Right lobe of liver (tissue), 4 donors: ENCODE measurements at regions not wholly inside any gene's neighbourhood (a gene's known extent, or its start where the extent isn't known, plus 50 kb on each side); places are given as distances from the start of the nearest gene placed in this dataset.

ENCODE experiments used
- POLR2A ChIP-seq: fragments of 450-650 bp; IDR thresholded peaks from one replicate; pipeline ENCODE4 v1.6.1; 2017; ENCODE audit warnings: antibody characterized with exemption, mild to moderate bottlenecking
- TF ChIP-seq, protein P1 (sequence below), 4 donors: fragments of 200-600 bp in 3 of 4; fragments of 450-650 bp in 1 of 4; IDR thresholded peaks; one replicate each; pipeline versions ENCODE4 v1.5.1 to v1.8.0; 2016 to 2022; ENCODE audit warnings: antibody characterized with exemption in 4 of 4, mild to moderate bottlenecking in 2 of 4
- donor health status: DM: no; HTN: no; CAD: no.
- donor health status: DM: no; HTN: no; CAD: no.
- donor health status: DM: no; HTN: yes; CAD: no.

DNA sequence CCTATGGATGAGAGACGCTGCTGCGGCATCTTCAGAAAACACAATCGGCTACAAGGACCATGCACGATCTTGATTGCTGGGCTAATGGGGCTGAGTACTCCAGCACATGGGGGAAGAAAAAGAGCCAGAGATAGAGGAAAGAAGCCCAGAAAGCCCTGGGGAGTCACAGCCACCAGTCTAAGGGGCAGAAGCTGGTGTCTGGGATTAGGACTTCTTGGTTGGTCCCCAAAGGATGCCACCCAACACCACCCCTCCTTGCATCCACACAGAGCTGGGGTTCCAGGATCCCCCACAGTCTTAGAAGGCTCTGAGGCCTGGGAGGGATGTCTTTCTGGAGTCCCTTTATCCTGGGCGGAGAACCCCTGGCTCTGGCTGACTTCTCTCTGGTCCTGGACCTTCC is 98.4 kb upstream of the TARDBP start:
- TF ChIP-seq POLR2A = no peak
- TF ChIP-seq, protein P1, sequence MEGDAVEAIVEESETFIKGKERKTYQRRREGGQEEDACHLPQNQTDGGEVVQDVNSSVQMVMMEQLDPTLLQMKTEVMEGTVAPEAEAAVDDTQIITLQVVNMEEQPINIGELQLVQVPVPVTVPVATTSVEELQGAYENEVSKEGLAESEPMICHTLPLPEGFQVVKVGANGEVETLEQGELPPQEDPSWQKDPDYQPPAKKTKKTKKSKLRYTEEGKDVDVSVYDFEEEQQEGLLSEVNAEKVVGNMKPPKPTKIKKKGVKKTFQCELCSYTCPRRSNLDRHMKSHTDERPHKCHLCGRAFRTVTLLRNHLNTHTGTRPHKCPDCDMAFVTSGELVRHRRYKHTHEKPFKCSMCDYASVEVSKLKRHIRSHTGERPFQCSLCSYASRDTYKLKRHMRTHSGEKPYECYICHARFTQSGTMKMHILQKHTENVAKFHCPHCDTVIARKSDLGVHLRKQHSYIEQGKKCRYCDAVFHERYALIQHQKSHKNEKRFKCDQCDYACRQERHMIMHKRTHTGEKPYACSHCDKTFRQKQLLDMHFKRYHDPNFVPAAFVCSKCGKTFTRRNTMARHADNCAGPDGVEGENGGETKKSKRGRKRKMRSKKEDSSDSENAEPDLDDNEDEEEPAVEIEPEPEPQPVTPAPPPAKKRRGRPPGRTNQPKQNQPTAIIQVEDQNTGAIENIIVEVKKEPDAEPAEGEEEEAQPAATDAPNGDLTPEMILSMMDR (IDR thresholded peaks at IDR 0.05) = no peak
